ENCODE measurements at regions not wholly inside any gene's neighbourhood (a gene's known extent, or its start where the extent isn't known, plus 50 kb on each side); places are given as distances from the start of the nearest gene placed in this dataset.

DNA sequence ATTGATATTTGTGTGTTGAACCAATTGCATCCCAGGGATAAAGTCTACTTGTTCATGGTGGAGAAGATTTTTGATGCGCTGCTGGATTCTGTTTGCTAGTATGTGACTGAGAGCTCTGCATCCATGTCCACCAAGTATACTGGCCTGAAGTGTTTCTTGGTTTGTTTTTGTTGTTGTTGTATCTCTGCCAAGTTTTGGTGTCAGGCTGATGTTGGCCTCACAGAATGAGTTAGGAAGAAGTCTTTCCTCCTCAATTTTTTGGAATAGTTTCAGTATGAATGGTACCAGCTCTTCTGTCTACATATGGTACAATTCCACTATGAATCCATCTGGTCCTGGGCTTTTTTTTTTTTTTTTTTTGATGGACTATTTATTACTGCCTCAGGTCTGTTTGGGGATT is 50.9 kb upstream of the OSTN start:
- ATAC-seq: no peak
- FAIRE-seq: no peak
- no peak for DNase-seq
- intact Hi-C loops (cut with DNase I): no loop called here
- H3K36me3 ChIP-seq: no peaks in the 10 kb centered on the region
- H3K27me3 ChIP-seq: no peaks in the 10 kb centered on the region
- no peaks in the 10 kb centered on the region for H3K9me3 ChIP-seq
- no peaks in the 10 kb centered on the region for H3K4me1 ChIP-seq
- no peak overlapping the region for H3K4me3 ChIP-seq
- WGBS, 2 donors: 74 to 96% methylated on average over 1 of the region's 1 CpG
- TF ChIP-seq, protein P1, sequence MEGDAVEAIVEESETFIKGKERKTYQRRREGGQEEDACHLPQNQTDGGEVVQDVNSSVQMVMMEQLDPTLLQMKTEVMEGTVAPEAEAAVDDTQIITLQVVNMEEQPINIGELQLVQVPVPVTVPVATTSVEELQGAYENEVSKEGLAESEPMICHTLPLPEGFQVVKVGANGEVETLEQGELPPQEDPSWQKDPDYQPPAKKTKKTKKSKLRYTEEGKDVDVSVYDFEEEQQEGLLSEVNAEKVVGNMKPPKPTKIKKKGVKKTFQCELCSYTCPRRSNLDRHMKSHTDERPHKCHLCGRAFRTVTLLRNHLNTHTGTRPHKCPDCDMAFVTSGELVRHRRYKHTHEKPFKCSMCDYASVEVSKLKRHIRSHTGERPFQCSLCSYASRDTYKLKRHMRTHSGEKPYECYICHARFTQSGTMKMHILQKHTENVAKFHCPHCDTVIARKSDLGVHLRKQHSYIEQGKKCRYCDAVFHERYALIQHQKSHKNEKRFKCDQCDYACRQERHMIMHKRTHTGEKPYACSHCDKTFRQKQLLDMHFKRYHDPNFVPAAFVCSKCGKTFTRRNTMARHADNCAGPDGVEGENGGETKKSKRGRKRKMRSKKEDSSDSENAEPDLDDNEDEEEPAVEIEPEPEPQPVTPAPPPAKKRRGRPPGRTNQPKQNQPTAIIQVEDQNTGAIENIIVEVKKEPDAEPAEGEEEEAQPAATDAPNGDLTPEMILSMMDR (IDR thresholded peaks at IDR 0.05): no peak
- H3K27ac ChIP-seq: no peak overlapping the region

DNA sequence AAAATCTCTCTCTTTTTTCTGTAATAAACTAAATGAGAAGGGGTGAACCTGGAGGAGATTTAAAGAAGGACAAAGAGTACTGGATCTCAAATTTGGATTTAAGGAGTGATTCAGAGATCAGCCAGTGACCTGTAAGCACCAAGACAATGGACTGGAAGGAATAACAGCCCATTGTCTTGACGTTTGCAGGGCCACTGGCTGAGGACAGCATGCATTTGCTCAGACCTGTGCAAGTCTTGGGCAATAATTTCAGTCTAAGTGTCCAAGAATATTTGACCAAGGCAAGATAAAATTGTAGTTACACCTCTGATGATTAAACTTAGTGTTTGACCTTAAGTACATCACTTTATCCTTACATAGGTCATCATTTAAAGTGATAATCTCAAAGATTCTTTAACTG is 55.8 kb upstream of the OSTN start:
- intact Hi-C loops (cut with DNase I): no loop called here
- H3K4me3 ChIP-seq: no peak overlapping the region
- DNase-seq (no peak), FAIRE-seq (no peak), ATAC-seq (no peak)
- TF ChIP-seq, protein P1 (IDR thresholded peaks at IDR 0.05): no peak
- H3K4me1 ChIP-seq: no peaks in the 10 kb centered on the region
- H3K36me3 ChIP-seq: no peaks in the 10 kb centered on the region
- no peak overlapping the region for H3K27ac ChIP-seq
- 14 to 33% methylated on average over 1 of the region's 1 CpG for WGBS, 2 donors
- no peaks in the 10 kb centered on the region for H3K9me3 ChIP-seq
- H3K27me3 ChIP-seq: no peaks in the 10 kb centered on the region

DNA sequence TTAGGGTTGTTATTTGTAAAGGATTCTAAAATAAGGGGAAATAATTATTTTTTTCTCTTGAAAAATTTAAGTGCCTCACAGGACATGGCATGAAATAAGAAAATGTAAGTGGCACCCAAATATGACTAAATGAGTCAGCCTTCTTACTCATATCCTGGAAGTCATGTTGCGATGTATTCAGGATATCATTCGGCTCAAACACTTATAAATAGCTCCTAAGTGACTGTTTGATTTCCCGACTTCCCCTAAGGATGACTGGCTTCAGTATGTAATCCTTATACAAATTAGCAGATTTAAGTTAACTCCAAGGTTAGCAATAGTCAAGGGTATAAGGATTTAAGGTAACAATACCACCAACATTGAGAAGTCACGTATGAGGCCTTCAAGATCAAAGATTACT is 57.3 kb upstream of the OSTN start:
- ATAC-seq (no peak), FAIRE-seq (no peak), DNase-seq (no peak)
- Histone ChIP-seq H3K9me3 (no peaks in the 10 kb centered on the region), H3K36me3 (no peaks in the 10 kb centered on the region), H3K4me3 (no peak overlapping the region), H3K27ac (no peak overlapping the region), H3K27me3 (no peaks in the 10 kb centered on the region), H3K4me1 (no peaks in the 10 kb centered on the region)
- intact Hi-C loops (cut with DNase I): no loop called here
- TF ChIP-seq, protein P1 (IDR thresholded peaks at IDR 0.05): no peak
- 77 to 86% methylated on average over 4 of the region's 4 CpGs for WGBS, 2 donors

DNA sequence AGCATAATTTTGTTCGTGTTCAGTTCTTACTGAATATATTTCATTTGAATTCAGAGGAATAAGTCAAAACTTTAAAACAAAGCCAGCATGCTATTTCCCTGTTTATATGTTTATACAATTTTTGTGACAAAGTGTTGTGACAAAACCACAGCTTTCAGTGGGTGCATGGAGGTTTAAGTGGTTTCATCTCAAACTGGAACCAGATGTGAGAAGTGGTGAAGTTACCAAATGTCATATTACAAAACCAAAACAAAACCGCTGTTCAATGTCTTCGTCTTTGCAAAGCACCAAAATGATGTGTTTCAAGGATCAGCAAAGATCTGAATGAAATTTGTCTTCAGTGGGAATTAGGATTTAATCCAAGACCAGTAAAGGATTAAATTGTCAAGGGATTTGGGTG is 59.3 kb upstream of the OSTN start:
- WGBS, 2 donors: 66 to 78% methylated on average over 3 of the region's 3 CpGs
- ATAC-seq (no peak), FAIRE-seq (no peak), DNase-seq (no peak)
- TF ChIP-seq, protein P1 (IDR thresholded peaks at IDR 0.05): no peak
- no peaks in the 10 kb centered on the region for H3K4me1 ChIP-seq
- H3K4me3 ChIP-seq: no peak overlapping the region
- no peaks in the 10 kb centered on the region for H3K9me3 ChIP-seq
- intact Hi-C loops (cut with DNase I): no loop called here
- H3K27ac ChIP-seq: no peak overlapping the region
- no peaks in the 10 kb centered on the region for H3K36me3 ChIP-seq
- no peaks in the 10 kb centered on the region for H3K27me3 ChIP-seq

DNA sequence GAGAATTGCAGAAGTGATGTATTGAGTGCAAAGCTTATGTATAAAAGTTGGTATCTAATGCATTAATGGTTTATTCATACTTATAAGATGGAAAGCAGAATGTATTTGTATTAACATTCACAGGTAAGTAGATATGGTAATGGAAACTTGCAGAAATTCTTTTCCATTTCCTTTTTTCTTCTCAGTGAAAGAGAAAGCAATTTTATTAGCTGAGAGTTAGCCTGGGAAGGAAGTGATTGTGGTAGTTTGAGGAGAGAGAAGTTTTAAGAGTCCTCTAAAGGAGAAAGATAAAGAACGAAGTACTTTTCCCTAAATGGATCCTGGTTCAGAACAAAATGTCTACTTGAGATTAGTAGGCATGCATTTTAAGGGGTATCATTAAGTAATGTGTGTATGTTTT is 60.1 kb upstream of the OSTN start:
- H3K36me3 ChIP-seq: no peaks in the 10 kb centered on the region
- TF ChIP-seq, protein P1 (IDR thresholded peaks at IDR 0.05): no peak
- no peaks in the 10 kb centered on the region for H3K9me3 ChIP-seq
- intact Hi-C loops (cut with DNase I): no loop called here
- FAIRE-seq (no peak), ATAC-seq (no peak), DNase-seq (no peak)
- H3K27me3 ChIP-seq: no peaks in the 10 kb centered on the region
- WGBS, 2 donors: 38 to 50% methylated on average over 1 of the region's 1 CpG
- no peak overlapping the region for H3K4me3 ChIP-seq
- no peak overlapping the region for H3K27ac ChIP-seq
- no peaks in the 10 kb centered on the region for H3K4me1 ChIP-seq

All from pancreas (tissue), 10 donors.